HL-60 (cell line): ENCODE measurements at regions not wholly inside any gene's neighbourhood (a gene's known extent, or its start where the extent isn't known, plus 50 kb on each side); places are given as distances from the start of the nearest gene placed in this dataset.

Experiments used
- DNase-seq, 2 experiments: peaks; one replicate each; pipeline ENCODE4 v3.0.0-alpha.2; 2010 to 2020; ENCODE audit warnings: low read depth in 1 of 2, low spot score in 1 of 2
- H3K27ac ChIP-seq: fragments of 250-450 bp; sonication (Bioruptor Pico); replicated peaks from 2 replicates; pipeline ENCODE4 v1.5.1; 2020; ENCODE audit warnings: mild to moderate bottlenecking, moderate library complexity
- H3K27me3 ChIP-seq: fragments of 250-450 bp; sonication (Bioruptor Pico); 2 replicates; pipeline ENCODE4 v1.5.1; 2021; ENCODE audit warnings: mild to moderate bottlenecking, moderate library complexity; ENCODE audit not compliant: insufficient read depth, poor library complexity, severe bottlenecking
- H3K4me3 ChIP-seq: replicated peaks from 2 replicates; pipeline ENCODE4 v1.5.1; 2011; ENCODE audit warnings: mild to moderate bottlenecking, control low read depth, low read length; ENCODE audit not compliant: insufficient read depth
- GABPA ChIP-seq: IDR thresholded peaks from 2 replicates; pipeline ENCODE4 v1.6.1; 2012; ENCODE audit warnings: low read depth
- POLR2AphosphoS5 ChIP-seq: IDR thresholded peaks from 2 replicates; pipeline ENCODE4 v1.6.1; 2012; ENCODE audit warnings: low read depth
- SPI1 ChIP-seq: IDR thresholded peaks from 2 replicates; pipeline ENCODE4 v1.6.1; 2012; ENCODE audit warnings: low read depth, mild to moderate bottlenecking, borderline replicate concordance
- TF ChIP-seq, protein P1 (sequence below): IDR thresholded peaks from 2 replicates; pipeline ENCODE4 v1.6.1; 2012; ENCODE audit warnings: low read depth; ENCODE audit not compliant: insufficient replicate concordance
- TF ChIP-seq, protein P2 (sequence below): IDR thresholded peaks from one replicate; pipeline ENCODE4 v1.5.1; 2011; ENCODE audit warnings: low read length, control low read depth, inconsistent platforms; ENCODE audit not compliant: insufficient read depth

DNA sequence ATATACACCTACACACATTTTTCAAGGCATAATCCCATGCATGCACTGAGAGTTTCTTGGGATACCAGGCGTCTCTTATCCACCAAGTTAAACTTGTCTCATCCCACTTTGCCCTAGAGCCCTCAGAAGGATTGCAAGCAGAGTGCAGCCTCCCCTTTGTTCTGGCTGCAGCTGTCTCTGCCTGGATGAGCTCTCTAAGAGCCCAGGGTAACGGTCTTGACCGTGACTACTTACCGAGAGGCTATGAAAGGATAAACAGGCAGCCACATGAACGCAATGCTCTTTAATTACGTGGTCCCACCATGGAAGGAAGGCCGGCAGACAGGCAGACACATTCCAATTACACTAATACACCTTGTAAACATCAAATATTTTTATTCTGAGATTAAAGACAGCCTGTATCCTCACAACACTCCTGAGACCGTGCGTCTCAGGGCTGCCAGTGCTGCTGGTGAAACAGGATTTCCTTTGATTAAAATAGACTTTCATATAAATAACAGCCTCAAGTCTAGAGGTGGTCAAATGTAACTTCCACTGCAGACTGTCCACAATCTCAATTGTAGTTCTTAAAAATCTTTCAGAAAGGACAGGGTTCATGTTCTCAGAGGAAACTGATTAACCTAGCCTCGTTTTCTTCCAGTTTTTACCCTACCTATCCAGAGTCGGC is 210.0 kb upstream of the PRDM1 start:
- DNase-seq, result no peak
- no peak overlapping the region for H3K4me3 ChIP-seq
- H3K27me3 ChIP-seq, result no peaks in the 10 kb centered on the region
- TF ChIP-seq SPI1 (no peak), POLR2AphosphoS5 (no peak), GABPA (no peak)
- TF ChIP-seq, protein P1, sequence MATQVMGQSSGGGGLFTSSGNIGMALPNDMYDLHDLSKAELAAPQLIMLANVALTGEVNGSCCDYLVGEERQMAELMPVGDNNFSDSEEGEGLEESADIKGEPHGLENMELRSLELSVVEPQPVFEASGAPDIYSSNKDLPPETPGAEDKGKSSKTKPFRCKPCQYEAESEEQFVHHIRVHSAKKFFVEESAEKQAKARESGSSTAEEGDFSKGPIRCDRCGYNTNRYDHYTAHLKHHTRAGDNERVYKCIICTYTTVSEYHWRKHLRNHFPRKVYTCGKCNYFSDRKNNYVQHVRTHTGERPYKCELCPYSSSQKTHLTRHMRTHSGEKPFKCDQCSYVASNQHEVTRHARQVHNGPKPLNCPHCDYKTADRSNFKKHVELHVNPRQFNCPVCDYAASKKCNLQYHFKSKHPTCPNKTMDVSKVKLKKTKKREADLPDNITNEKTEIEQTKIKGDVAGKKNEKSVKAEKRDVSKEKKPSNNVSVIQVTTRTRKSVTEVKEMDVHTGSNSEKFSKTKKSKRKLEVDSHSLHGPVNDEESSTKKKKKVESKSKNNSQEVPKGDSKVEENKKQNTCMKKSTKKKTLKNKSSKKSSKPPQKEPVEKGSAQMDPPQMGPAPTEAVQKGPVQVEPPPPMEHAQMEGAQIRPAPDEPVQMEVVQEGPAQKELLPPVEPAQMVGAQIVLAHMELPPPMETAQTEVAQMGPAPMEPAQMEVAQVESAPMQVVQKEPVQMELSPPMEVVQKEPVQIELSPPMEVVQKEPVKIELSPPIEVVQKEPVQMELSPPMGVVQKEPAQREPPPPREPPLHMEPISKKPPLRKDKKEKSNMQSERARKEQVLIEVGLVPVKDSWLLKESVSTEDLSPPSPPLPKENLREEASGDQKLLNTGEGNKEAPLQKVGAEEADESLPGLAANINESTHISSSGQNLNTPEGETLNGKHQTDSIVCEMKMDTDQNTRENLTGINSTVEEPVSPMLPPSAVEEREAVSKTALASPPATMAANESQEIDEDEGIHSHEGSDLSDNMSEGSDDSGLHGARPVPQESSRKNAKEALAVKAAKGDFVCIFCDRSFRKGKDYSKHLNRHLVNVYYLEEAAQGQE, result no peak
- TF ChIP-seq, protein P2, sequence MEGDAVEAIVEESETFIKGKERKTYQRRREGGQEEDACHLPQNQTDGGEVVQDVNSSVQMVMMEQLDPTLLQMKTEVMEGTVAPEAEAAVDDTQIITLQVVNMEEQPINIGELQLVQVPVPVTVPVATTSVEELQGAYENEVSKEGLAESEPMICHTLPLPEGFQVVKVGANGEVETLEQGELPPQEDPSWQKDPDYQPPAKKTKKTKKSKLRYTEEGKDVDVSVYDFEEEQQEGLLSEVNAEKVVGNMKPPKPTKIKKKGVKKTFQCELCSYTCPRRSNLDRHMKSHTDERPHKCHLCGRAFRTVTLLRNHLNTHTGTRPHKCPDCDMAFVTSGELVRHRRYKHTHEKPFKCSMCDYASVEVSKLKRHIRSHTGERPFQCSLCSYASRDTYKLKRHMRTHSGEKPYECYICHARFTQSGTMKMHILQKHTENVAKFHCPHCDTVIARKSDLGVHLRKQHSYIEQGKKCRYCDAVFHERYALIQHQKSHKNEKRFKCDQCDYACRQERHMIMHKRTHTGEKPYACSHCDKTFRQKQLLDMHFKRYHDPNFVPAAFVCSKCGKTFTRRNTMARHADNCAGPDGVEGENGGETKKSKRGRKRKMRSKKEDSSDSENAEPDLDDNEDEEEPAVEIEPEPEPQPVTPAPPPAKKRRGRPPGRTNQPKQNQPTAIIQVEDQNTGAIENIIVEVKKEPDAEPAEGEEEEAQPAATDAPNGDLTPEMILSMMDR, result no peak
- no peak overlapping the region for H3K27ac ChIP-seq

DNA sequence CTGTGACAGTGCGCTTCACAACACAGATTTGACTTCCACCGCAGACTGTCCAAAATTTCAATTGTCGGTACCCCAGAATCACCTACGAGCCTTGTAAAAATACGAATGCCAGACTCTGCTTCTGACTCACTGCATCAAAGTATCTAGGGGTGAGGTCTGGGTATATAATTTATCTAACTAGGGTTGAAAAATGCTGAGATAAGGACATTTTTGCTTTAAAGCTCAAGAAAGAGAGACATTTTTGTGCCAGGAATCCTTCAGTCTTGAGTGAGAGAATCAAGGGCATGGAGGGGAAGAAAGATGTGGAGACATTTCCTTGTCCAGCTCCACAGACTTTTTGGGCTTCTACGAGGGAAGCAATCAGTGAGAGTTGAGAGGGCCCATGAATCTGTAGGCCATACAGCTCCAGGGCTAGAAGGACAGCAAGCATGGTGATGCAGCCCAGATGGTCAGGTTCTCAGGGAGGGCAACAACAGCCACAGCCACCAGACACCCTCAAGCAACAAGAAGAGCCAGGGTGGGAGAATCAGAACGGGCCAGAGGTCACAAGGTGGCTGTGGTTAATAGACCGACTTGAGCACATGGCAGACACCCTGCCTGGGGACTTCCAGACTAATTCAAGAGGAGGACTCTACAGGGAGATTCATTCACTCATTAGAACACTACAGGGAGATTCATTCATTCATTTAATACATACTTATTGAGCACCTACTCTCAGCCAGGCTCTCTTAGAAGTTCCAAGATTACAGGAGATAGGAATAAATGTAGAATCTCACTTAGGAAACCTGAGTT is 211.1 kb upstream of the PRDM1 start:
- no peak for TF ChIP-seq POLR2AphosphoS5
- no peak for TF ChIP-seq GABPA
- TF ChIP-seq, protein P2, result no peak
- no peak for TF ChIP-seq SPI1
- TF ChIP-seq, protein P1, result no peak
- Histone ChIP-seq H3K27me3 (no peaks in the 10 kb centered on the region), H3K27ac (no peak overlapping the region), H3K4me3 (no peak overlapping the region)
- no peak for DNase-seq

DNA sequence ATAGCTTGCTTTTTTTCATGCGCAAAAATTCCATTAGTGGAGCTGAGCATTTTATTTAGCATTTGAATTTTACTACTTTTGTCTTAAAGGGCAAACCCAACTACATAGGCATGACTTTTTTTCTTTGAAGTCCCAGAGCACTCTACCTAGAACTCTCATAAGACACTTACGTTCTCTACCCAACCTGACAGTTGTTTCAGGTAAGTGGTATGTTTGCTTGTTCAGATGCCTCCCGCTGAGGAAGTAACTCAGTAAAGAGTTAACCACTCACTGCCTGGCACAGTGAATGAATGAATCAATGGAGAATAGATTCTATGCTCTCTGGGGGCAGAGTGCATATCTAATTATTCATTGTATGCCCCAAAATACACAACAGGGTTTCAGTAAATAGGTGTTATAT is 212.3 kb upstream of the PRDM1 start:
- DNase-seq, result no peak
- TF ChIP-seq POLR2AphosphoS5 (no peak), SPI1 (no peak), GABPA (no peak)
- TF ChIP-seq, protein P1, result no peak
- TF ChIP-seq, protein P2, result no peak
- peak overlapping the region; percentile 7; the same call in 1 of the 2 replicates for H3K27ac ChIP-seq
- no peak overlapping the region for H3K4me3 ChIP-seq
- no peaks in the 10 kb centered on the region for H3K27me3 ChIP-seq
